CD4-positive, alpha-beta T cell treated with Interleukin-17A for 1 hour (primary cell): ENCODE measurements at regions not wholly inside any gene's neighbourhood (a gene's known extent, or its start where the extent isn't known, plus 50 kb on each side); places are given as distances from the start of the nearest gene placed in this dataset.

Experiments
- DNase-seq: peaks from one replicate; pipeline ENCODE4 v3.0.0-alpha.2; 2020

DNA sequence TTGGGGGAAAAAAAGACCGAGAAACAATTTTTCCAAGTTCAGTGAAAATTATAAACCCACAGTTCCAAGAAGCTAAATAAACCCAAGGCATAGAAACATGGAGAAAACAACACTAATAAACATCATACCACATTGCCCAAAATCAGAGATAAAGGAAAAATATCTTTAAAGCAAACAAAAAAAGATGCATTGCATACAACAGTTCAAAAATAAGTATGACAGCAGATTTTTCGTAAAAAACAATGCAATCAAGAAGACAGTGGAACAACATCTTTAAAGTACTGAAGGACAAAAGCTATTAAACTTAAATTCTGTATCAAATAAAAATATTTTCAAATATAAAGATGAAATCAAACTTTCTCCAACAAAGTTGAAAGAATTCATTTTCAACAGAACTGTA is 921.3 kb downstream of the METTL15 start:
- no peak for DNase-seq

DNA sequence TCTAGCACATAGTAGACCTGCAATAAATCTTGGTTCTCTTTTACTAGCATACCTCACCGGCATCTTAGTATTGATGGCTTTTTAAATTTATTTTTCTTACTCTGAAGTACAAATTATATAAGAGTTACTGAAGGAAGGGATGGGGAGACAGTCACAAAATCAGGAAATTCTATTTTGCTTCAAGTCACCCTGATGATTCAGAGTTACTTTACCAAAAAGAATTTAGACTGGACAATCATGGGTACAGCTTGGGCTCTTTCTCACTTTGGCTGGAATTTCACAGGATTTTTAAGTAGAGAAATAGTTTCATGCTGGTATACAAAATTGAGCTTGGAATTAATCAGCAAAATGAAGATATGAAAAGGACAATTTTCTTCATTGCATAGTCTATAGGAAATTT is 919.2 kb downstream of the METTL15 start:
- DNase-seq, result no peak

DNA sequence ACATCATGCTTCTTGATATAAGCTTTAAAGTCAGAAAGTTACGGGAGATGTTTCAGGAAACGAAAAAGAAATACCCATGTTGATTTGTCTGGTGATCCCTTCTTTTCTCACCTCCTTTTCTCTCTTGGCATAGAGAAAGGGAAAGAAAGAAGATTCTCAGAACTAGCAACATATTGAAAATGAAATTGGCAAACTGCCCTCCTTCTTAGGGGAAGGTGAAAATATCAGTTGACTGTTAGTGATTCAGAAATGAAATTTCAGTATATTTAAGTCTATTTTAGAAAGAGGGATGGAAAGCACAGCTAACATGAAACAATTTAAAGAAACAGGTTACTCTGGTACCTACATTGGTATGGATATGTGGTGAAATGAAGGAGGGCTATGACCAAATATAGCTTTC is 918.1 kb downstream of the METTL15 start:
- DNase-seq, result no peak

DNA sequence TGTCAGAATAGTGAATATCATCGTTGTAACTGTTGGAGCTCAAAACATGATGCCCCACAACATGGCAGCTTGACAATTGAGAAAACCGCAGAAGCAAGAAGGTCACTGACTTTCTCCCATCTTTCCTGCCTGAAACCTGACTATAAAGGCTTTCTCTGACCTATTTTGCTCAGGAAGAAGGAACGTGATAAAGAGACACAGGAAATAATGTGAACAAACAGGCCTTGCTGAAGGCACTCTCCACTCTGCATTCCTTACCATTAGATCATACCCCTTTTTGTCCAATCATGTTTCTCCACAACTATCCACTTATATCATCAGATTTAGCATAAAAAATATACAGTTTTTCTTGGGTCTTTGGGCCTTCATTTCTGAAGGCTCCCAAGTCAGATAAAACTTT is 916.8 kb downstream of the METTL15 start:
- DNase-seq, result no peak

DNA sequence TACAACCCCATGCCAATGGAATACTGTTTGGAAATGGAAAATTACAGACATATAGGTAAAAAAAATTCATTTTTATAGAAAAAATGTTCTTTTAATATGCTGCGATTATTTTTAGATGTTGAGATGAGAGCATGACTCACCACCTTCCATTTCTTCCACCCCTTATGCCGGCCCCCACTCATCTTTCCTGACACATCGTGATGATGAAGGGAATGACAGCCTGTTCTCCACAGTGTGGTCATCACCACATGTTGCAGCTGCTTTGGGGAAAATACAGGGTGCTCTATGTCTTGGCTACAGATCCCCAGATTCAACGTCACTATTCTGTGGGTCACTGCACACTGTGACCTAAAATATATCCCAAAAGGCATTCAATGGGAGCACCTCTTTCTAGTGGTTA is 916.2 kb downstream of the METTL15 start:
- DNase-seq, result no peak

DNA sequence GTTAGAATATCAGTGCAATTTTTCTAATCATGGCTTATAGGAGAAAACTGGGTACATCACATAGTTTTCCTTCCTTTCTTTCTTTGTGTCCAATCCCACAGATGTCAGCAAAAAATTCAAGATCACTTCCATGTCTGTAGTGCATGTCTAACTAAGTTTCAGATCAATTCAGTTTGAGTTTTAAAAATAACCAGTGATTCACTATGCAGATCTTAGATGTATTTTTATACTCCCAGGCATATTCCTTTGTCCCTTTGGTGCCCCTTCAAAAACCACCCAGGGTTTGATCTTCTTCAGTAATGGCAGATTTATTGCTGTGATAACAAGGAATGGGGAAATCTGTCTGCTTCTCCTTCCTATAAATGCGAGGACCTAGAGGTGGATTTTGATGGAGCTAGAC is 915.6 kb downstream of the METTL15 start:
- no peak for DNase-seq

DNA sequence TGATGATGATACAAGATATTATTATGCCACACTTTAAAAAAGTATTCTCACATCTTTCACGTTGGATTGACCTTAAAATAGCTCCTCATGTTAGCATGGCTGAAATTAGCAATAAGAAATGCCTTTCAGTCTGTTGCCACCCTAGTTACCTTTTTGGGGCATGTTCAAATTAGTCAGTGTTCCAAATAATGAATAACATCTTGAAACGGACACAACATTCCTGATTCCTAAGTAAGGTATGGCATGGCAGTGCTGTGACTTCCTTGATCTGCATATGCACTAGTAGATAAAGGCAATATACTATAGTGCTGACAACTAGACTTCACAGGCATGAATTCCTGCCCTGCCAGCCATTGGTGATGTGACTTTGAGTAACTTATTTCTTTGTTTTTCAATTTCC is 914.5 kb downstream of the METTL15 start:
- DNase-seq, result no peak

DNA sequence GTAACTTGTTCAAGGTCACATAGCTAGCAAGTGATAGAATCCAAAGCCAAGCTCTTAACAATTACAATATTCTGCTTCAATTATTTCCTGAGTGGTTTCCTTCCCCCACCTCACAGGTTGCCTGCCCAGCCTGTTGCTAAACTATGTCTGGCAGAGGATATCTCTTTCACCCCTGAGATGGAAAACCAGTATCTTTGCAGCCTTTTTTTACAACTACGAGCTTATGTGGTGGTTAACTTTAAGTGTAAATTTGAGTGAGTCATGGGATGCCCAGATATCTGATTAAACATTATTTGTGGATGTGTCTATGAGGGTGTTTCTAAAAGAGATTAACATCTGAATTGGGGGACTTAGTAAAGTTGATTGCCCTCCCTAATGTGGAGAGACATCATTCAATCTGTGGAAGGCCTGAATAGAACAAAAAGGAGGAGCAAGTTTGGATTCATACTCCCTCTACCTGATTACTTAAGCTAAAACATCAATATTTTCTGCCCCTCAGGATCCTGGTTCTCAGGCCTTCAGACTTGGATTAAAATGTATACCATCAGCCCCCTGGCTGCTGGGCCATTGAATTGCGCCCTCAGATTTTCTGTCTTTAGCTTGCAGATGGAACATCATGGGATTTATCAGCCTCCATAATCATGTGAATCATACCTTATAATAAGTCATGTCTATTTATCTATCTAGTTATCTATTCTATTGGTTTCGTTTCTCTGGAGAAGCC is 911.9 kb downstream of the METTL15 start:
- DNase-seq, result no peak

DNA sequence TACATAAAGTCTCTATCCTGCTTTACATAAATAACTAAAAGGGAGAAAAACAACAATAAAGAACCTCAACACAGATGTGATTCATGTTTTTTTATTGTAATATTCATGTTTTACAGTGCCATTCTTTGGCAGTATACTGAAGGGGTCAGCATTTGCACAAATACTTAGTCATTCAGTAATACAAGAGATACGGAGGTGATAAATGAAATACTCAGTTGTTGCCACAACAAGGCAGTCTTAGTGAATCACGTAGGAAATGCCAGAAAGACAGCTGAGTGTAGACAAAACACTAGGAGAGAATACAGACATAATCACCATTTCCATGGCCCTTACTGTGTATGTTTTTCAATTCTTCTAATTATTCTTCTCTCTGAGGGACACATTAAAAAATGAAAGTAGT is 910.4 kb downstream of the METTL15 start:
- DNase-seq, result no peak

DNA sequence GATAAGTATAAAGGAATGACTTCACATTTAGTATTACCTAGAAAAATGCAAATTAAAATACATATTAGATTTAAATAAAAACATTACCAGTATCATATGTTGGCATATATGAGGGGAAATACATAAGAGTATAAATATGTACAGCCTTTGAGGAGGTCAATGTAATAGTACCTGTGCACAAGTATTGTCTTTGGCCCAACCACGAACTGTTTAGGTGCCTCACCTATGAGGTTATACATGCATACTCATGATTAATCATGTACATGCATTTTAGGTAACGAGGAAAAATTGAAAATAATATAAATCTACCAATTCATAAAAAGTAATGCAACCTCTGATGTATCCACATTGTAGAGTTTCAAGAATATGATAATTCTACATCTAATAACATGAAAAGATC is 909.8 kb downstream of the METTL15 start:
- DNase-seq, result no peak

DNA sequence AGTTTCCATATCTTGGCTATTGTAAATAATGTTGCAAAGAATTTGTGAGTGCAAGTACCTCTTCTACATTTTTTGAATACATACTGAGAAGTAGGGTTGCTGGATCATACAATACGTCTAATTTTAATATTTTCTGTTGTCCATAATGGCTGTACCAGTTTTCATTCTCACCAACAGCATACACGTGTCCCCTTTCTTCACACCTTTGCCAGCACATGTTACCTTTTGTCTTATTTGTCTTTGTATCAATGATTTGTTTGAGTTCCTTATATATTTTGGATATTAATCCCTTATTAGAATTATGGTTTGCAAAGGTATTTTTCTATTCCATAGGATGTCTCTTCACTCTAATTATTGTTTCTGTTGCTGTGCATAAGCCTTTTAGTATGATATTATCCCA is 904.3 kb downstream of the METTL15 start:
- no peak for DNase-seq

DNA sequence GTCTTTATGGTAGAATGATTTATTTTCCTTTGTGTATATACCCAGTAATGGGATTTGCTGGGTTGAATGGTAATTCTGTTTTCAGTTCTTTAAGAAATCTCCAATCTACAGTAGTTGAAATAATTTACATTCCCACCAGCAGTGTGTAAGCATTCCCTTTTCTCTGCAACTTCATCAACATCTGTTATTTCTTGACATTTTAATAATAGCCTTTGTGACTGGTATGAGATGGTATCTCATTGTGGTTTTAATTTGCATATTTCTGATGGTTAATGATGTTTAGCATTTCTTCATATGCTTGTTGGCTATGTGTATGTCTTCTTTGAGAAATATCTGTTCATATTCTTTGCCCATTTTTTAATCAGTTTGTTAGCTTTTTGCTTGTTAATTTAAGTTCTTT is 901.2 kb downstream of the METTL15 start:
- no peak for DNase-seq

DNA sequence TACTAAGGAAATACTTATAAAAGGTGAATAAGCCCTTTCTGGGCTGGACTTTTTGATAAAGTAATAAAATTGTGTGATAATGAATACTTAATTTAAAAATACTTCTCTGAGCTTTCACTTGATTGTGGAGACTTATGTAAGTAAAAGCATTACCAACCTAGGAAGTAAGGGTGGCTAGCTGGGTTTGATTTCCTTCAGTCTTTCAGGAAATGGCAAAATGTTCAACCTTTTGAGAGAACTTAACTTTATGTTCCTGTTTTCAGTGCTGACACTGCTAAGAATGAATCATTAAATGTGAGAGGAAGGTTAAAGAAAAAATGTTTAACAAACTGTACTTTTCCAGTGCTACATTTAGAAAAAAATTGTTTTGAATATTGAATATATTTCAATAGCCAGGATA is 900.3 kb downstream of the METTL15 start:
- DNase-seq, result no peak

DNA sequence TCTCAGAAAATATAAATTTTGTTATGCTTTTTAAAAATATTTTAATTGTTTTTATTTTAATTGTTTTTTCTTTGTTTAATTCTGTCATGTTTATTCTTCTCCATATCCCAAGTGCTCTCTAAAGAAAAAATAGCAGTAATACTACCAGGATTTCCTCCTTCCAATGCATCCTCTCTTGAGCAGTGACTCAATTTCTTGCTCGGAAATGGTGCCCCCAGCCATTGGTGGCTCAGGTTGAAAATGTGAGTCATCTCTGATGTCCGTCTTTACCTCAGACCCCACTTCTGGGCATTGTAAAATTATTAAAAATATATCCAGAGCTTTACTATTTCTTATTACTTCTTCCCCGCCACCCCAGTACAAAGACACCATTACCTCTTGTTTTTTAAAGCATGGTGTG is 898.5 kb downstream of the METTL15 start:
- no peak for DNase-seq

DNA sequence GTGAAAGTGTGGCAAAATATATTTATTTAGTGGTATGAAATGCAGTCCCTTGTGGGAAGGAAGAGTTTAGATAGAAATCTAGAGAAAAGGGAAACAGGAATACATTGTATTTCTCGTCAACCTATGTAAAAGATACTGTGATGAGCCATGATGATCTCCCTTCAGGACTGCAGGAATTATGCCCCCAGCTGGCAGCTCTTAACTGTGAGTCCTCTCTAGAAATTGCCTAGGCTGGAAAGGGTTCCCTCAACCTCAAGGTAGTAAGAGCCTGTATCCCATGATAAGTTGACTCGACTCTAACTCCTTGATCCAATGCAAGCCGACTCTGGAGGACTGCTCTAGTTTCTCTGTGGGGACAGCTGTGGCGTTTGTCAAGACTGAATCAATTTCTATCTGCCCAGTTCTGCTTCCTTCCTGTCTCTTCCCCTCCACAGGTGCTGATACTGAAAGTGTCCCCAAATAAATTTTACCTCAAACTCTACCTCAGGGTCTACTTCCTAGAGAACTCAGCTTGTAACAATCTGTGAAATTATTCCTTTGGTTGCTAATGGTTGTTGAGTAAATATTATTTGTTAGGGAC is 897.3 kb downstream of the METTL15 start:
- no peak for DNase-seq

DNA sequence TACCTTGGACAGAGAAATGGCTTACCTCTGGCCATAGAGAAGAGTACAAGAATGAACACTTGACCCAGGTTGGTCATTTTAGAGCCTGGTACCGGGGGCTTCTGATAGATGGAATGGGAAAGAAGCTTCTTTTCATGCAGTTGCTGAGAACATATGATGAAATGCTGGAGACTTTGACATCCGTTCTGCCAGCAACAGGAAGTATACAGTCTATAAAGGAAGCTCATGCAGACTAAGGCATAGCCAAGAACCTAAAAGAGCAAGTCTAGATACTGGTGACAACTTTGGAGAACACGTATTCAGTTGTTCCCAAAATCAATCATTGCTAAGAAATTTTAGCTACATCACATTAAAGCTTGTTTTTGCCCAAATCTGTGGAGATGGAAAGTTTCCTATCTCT is 894.6 kb downstream of the METTL15 start:
- no peak for DNase-seq

DNA sequence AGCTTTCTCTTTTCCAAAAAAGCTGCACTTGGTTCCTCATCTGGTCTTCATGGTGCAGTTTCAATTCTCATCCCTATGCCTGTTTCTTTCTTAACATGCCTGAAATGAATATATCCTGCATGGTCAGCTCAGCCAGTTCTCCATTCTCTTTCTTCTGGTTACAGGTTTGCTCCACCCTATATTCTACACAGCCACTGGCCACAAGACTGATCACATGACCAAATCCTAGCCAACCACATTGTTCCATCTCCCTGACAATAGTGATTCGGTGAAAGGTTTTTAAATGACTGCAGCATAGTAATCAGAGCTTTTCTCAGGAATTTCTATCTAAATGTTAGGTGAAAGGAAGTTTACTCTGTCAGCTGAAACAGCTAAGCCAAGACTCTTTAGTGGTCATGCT is 891.4 kb downstream of the METTL15 start:
- DNase-seq, result no peak

DNA sequence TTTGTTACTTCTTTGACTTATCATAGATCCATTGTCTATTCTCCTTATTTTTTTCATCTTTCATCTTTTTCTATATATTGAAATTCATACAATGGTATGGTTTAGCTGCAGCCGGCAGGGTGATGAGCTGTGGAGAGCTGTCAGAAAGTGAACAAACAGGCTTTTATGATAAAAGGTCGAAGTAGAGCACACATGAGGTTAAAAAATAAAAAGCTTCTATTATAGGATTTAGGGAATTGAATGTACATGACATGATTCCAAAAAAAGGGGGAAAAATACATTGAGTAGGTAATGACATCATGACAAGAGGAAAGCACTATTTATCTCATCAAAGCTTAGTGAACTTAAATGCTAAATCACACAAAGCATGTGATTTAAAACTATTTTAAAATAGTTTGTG is 884.8 kb downstream of the METTL15 start:
- DNase-seq, result no peak

DNA sequence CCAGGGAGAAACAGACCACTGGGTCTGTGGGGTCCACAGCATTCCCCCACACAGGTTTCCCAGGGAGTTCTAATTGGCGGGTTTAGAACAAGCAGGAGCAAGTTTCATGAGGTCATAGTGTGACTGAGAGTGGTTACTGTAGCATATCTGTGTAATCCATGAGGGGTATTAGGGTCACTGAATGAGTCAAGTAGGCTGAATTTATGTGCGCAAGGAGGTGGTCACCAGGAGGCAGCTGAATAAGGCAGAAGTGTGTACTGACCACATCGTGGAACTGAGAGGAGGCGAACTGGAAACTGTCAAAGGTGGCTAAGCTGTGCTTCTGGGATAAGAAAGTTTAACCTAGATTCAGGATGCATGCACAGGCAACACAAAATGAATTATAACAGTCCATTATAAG is 876.0 kb downstream of the METTL15 start:
- DNase-seq, result no peak

DNA sequence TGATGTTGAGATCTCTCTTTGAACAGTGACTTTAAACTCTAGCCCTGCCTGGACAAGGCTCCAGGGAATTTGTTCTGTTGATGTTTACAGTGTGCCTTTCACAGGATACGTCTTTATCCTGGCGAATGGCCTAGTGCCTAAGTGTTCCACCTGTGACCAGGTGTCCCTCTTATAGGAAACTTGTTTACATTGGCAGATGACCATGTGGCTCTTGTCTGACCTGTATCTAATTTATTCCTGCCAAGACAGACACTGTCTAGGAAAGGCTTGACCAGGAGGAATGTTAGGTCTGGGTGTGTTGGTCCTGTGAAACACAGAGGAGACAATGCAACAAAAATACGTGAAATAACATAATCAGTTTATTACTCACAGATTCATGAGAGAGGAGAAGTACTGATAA is 875.6 kb downstream of the METTL15 start:
- DNase-seq, result no peak

DNA sequence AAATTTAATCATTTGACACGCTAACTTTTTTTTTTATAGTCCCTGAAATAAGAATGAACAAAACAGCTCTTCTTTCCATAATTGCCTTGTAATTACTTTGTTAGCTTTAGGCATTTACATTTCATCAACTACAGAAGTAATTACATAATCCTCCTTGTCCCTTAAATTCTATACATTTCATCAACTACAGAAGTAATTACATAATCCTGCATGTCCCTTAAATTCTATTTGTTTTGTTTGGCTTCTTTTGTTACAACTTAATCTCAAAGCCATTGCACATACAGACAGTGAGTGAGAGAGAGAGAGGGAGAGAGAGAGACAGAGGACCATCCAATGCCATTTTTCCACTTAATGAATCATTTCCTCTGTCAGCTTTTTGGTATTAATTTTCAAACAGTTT is 873.2 kb downstream of the METTL15 start:
- DNase-seq, result no peak

DNA sequence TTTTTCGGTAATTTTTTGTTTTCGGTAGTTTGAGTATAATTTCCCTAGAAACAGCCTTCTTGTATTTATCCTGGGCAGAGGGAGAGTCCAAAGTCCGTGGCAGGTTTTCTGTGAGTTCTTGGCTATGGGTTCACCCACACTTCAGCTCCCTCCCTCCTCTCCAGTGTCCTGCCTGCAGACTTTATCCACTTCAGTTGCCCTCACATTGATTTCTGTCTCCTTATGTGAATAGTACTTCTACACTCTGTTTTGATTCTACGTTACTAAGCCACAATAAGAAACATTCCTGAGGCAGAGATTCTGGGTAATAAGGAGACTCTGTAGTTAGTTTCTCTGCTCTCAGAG is 868.6 kb downstream of the METTL15 start:
- no peak for DNase-seq

DNA sequence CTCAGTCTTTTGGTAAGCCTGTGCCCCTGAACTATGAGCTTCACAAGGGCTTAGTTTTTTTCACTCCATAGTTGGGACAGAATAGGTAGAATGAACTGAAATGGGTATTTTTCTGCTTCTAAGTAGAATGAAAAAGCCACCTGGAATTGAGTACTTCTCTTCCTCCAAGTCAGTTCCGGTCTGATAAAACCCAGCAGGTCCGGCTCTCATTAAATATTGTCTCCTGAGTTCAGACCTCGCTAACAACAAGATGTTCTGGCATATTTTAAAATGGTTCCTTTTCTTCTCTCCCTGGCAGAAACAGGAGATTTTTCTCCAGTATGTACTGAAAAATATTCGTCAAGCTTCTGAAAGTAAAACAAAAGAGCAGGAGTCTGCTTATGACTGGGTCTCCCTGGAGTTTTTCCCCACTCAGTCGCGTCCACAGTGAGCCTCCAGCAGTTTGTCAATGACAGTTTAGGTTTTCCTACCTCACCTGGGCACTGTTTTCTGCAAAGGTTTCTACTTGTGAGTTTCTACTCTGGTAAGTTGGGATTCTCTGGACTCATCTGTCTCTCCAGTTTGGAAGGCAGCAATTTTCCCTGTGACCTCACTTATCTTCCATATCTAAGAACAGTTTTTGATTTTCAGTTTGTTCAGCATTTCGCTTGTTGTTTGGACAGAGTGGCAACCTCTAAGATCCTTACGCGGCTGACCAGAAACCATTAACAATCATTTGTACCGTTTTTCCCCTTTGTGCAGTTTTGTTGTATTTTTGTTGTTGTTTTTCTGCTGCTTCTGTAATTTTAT is 868.0 kb downstream of the METTL15 start:
- DNase-seq, result no peak

DNA sequence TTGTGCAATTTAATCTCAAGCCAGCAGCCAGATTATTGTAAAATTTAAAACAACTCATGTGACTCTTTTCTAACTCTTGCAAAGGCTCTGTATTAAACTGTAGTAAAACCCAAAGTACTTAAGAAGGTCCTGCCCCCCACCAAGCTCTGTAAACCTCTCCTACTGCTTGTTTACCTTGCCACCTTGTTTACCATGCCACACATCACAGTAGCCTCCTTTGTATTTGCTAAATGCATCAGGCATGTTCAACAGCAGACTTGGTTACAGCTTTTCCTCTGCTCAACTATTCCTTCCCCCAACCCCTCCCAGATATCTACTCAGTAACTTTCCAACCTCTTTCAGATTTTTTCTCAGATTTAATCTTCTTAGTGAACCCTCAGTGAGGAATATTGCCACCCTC is 861.6 kb downstream of the METTL15 start:
- no peak for DNase-seq

DNA sequence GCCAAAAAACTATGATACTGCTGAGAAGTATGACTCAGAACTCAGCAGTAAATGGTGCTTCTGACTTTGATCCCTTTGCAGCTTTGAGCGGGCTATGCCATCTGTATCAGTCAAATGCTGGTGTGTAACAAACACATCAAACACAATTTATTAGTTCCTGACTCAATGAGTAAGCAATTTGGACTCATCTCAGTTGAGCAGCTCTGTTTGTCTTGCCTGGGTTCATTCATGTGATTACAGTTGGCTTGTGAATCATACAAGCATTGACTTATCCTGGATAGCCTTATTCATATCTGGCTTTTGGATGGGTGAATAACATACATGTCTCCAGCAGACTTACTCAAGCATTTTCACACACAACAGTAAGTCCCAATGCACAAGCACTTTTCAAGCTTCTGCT is 858.8 kb downstream of the METTL15 start:
- no peak for DNase-seq
